ENCODE measurements at regions not wholly inside any gene's neighbourhood (a gene's known extent, or its start where the extent isn't known, plus 50 kb on each side); places are given as distances from the start of the nearest gene placed in this dataset.

DNA sequence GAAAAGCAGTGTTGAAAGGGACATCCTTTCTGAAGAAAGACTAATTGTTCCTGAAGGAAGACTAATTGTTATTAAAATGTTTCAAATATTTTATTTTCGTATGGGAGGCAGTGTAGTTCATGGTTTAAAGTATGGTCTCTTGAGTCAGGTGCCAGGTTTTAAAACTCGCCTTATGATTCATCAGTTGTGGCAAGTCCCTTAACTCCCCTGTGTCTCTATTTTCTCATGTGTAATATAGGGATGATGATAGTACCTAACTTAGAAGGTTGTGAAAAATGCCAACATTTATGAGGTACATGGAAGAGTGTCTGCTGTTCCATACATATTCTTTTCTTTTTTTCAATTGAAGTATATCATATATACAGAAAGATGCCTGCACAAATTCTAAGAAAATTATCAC lies 414.2 kb upstream of the DIPK2B start (continued):
- TF ChIP-seq, protein P1, sequence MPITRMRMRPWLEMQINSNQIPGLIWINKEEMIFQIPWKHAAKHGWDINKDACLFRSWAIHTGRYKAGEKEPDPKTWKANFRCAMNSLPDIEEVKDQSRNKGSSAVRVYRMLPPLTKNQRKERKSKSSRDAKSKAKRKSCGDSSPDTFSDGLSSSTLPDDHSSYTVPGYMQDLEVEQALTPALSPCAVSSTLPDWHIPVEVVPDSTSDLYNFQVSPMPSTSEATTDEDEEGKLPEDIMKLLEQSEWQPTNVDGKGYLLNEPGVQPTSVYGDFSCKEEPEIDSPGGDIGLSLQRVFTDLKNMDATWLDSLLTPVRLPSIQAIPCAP (CRISPR knock-in tag; IDR thresholded peaks at IDR 0.05; ENCODE audit: low read depth): no peak
- TF ChIP-seq NCOA1 (CRISPR knock-in tag; IDR thresholded peaks at IDR 0.05): no peak
- no peak for TF ChIP-seq ZNF589 (CRISPR knock-in tag; conservative IDR thresholded peaks at IDR 0.05)
- TF ChIP-seq CREB1 (IDR thresholded peaks at IDR 0.05): no peak
- no peak for TF ChIP-seq CREB1 (CRISPR knock-in tag; IDR thresholded peaks at IDR 0.05)
- TF ChIP-seq, protein P2, sequence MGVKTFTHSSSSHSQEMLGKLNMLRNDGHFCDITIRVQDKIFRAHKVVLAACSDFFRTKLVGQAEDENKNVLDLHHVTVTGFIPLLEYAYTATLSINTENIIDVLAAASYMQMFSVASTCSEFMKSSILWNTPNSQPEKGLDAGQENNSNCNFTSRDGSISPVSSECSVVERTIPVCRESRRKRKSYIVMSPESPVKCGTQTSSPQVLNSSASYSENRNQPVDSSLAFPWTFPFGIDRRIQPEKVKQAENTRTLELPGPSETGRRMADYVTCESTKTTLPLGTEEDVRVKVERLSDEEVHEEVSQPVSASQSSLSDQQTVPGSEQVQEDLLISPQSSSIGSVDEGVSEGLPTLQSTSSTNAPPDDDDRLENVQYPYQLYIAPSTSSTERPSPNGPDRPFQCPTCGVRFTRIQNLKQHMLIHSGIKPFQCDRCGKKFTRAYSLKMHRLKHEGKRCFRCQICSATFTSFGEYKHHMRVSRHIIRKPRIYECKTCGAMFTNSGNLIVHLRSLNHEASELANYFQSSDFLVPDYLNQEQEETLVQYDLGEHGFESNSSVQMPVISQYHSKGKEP (CRISPR knock-in tag; IDR thresholded peaks at IDR 0.05): no peak
- no peak for TF ChIP-seq IKZF4 (CRISPR knock-in tag; IDR thresholded peaks at IDR 0.05; ENCODE audit: borderline replicate concordance, low read depth, not compliant biosample characterization)
- TF ChIP-seq TRIM24 (CRISPR knock-in tag; IDR thresholded peaks at IDR 0.05): no peak
- TF ChIP-seq, protein P3, sequence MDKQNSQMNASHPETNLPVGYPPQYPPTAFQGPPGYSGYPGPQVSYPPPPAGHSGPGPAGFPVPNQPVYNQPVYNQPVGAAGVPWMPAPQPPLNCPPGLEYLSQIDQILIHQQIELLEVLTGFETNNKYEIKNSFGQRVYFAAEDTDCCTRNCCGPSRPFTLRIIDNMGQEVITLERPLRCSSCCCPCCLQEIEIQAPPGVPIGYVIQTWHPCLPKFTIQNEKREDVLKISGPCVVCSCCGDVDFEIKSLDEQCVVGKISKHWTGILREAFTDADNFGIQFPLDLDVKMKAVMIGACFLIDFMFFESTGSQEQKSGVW (CRISPR knock-in tag; IDR thresholded peaks at IDR 0.05; ENCODE audit: borderline replicate concordance): no peak

DNA sequence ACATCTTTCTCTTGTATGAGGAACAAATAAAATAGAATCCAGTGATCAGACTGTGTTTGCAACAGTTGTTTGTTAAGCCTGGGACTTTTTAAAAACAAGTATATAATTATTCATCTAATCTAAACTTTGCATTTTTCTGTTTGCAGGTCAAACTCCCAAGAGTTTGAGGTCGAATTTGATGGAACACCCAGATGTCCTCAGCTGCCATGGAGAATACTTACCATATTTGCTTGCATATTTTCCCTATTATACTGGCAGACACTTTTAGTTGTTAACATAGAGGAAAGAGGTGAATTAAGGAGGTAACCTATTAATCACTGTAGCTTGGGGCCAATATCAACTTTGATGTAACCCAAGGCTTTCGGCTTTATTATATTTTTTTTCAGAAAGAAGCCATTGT lies 401.5 kb upstream of the DIPK2B start:
- in situ Hi-C loops (cut with HindIII; ENCODE audit: extremely low pct_ligation_motif_present, low pct_unique_long_range_greater_than_20kb): no loop called here
- H4K20me1 ChIP-seq (ENCODE audit: insufficient read depth, low read length): no peaks in the 10 kb centered on the region
- 0% methylated on average over 2 of the region's 2 CpGs for WGBS (ENCODE audit: low lambda C conversion rate)
- intact Hi-C loops (cut with micrococcal nuclease; ENCODE audit: unreplicated experiment): no loop called here
- no peak overlapping the region for H3K27ac ChIP-seq (ENCODE audit: extremely low read length, insufficient read depth, low read length)
- H3K4me3 ChIP-seq (replicated peaks in 1 of 3; ENCODE audit: insufficient read depth in 1 of 3, low read depth in 2 of 3, low read length in 3 of 3): no peak overlapping the region
- ChIA-PET POLR2A (no interaction called here), CTCF (ENCODE audit: low intra/inter-chr PET ratio, low total read pairs) (no interaction called here)
- FAIRE-seq (no peak), DNase-seq (ENCODE audit: low spot score) (no peak), ATAC-seq (no peak)
- H3K27me3 ChIP-seq (ENCODE audit: control insufficient read depth in 1 of 2, insufficient read depth in 2 of 2, low read length in 2 of 2): no peaks in the 10 kb centered on the region
- H3K4me2 ChIP-seq (ENCODE audit: low read depth, low read length): no peak overlapping the region
- H3K4me1 ChIP-seq (ENCODE audit: insufficient read depth, low read length): no peaks in the 10 kb centered on the region
- no peaks in the 10 kb centered on the region for H3K79me2 ChIP-seq (ENCODE audit: insufficient read depth, low read length)
- H3K9me3 ChIP-seq (ENCODE audit: low read length): no peaks in the 10 kb centered on the region
- no peaks in the 10 kb centered on the region for H3K36me3 ChIP-seq (replicated peaks in 1 of 2; ENCODE audit: control insufficient read depth in 1 of 2, insufficient read depth in 2 of 2, low read length in 2 of 2)
- H3K9ac ChIP-seq (ENCODE audit: insufficient read depth, low read depth, low read length): no peak overlapping the region
- no TSS peak for BruUV-seq (replicated peaks)
- no peak overlapping the region for H2AFZ ChIP-seq (ENCODE audit: low read length)
- TF ChIP-seq ZNF883 (CRISPR knock-in tag; IDR thresholded peaks at IDR 0.05; ENCODE audit: not compliant biosample characterization): no peak
- TF ChIP-seq, protein P4, sequence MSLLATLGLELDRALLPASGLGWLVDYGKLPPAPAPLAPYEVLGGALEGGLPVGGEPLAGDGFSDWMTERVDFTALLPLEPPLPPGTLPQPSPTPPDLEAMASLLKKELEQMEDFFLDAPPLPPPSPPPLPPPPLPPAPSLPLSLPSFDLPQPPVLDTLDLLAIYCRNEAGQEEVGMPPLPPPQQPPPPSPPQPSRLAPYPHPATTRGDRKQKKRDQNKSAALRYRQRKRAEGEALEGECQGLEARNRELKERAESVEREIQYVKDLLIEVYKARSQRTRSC (CRISPR knock-in tag; IDR thresholded peaks at IDR 0.05; ENCODE audit: low read depth): no peak
- TF ChIP-seq SP4 (CRISPR knock-in tag; IDR thresholded peaks at IDR 0.05): no peak
- TF ChIP-seq FIP1L1 (IDR thresholded peaks at IDR 0.05; ENCODE audit: borderline replicate concordance, insufficient read depth, low read depth, low read length): no peak
- TF ChIP-seq, protein P5, sequence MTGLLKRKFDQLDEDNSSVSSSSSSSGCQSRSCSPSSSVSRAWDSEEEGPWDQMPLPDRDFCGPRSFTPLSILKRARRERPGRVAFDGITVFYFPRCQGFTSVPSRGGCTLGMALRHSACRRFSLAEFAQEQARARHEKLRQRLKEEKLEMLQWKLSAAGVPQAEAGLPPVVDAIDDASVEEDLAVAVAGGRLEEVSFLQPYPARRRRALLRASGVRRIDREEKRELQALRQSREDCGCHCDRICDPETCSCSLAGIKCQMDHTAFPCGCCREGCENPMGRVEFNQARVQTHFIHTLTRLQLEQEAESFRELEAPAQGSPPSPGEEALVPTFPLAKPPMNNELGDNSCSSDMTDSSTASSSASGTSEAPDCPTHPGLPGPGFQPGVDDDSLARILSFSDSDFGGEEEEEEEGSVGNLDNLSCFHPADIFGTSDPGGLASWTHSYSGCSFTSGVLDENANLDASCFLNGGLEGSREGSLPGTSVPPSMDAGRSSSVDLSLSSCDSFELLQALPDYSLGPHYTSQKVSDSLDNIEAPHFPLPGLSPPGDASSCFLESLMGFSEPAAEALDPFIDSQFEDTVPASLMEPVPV (CRISPR knock-in tag; IDR thresholded peaks at IDR 0.05): no peak
- no peak for TF ChIP-seq NFIB (CRISPR knock-in tag; IDR thresholded peaks at IDR 0.05; ENCODE audit: borderline replicate concordance)
- no peak for TF ChIP-seq SRSF1 (optimal IDR thresholded peaks at IDR 0.05; ENCODE audit: low read depth, low read length)
- TF ChIP-seq, protein P6, sequence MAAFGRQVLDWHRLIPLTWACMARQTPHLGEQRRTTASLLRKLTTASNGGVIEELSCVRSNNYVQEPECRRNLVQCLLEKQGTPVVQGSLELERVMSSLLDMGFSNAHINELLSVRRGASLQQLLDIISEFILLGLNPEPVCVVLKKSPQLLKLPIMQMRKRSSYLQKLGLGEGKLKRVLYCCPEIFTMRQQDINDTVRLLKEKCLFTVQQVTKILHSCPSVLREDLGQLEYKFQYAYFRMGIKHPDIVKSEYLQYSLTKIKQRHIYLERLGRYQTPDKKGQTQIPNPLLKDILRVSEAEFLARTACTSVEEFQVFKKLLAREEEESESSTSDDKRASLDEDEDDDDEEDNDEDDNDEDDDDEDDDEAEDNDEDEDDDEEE (CRISPR knock-in tag; IDR thresholded peaks at IDR 0.05): no peak
- no peak for TF ChIP-seq SRSF4 (IDR thresholded peaks at IDR 0.05; ENCODE audit: low read depth, low read length, poor library complexity, severe bottlenecking)
